NK-92 (cell line): ENCODE measurements at regions not wholly inside any gene's neighbourhood (a gene's known extent, or its start where the extent isn't known, plus 50 kb on each side); places are given as distances from the start of the nearest gene placed in this dataset.

ENCODE experiments used
- DNase-seq: peaks from one replicate; lab custom pipeline; 2025; ENCODE audit not compliant: unreplicated experiment; lab: John Stamatoyannopoulos, UW

GRCh38 chr5:89024045-89024444 lies 141.1 kb upstream of the MEF2C start:
- no peak for DNase-seq

- DNase-seq = no peak
Observed at GRCh38 chr5:89020926-89021610, 138.1 kb upstream of the MEF2C start.

- DNase-seq = no peak
Observed at GRCh38 chr5:89016741-89017303, 133.8 kb upstream of the MEF2C start.

- no peak for DNase-seq
Observed at GRCh38 chr5:89015409-89015808, 132.4 kb upstream of the MEF2C start.

- DNase-seq = no peak
Observed at GRCh38 chr5:89011778-89012711, 129.1 kb upstream of the MEF2C start.

- DNase-seq = no peak
Observed at GRCh38 chr5:89010512-89010911, 127.5 kb upstream of the MEF2C start.

GRCh38 chr5:89008291-89008690 lies 125.3 kb upstream of the MEF2C start:
- DNase-seq = no peak

GRCh38 chr5:89005990-89006389 lies 123.0 kb upstream of the MEF2C start:
- no peak for DNase-seq

GRCh38 chr5:89004379-89004778 lies 121.4 kb upstream of the MEF2C start:
- no peak for DNase-seq

GRCh38 chr5:89003563-89004036 lies 120.6 kb upstream of the MEF2C start:
- no peak for DNase-seq

- DNase-seq = no peak
Observed at GRCh38 chr5:88999853-89000252, 116.9 kb upstream of the MEF2C start.

- DNase-seq = no peak
Observed at GRCh38 chr5:88997937-88998336, 115.0 kb upstream of the MEF2C start.

- DNase-seq = no peak
Observed at GRCh38 chr5:88984040-88984439, 101.1 kb upstream of the MEF2C start.

GRCh38 chr5:88979726-88980125 lies 96.7 kb upstream of the MEF2C start:
- DNase-seq = no peak

- no peak for DNase-seq
Observed at GRCh38 chr5:88979244-88979643, 96.3 kb upstream of the MEF2C start.

- DNase-seq = no peak
Observed at GRCh38 chr5:88976914-88977313, 93.9 kb upstream of the MEF2C start.

- no peak for DNase-seq
Observed at GRCh38 chr5:88967633-88968585, 84.9 kb upstream of the MEF2C start.

- no peak for DNase-seq
Observed at GRCh38 chr5:88964831-88965230, 81.8 kb upstream of the MEF2C start.

GRCh38 chr5:88957013-88957412 lies 74.0 kb upstream of the MEF2C start:
- DNase-seq = no peak

- DNase-seq = no peak
Observed at GRCh38 chr5:88956416-88956815, 73.4 kb upstream of the MEF2C start.

- DNase-seq = no peak
Observed at GRCh38 chr5:88955403-88955802, 72.4 kb upstream of the MEF2C start.
